Glomerular visceral epithelial cell (primary cell): ENCODE measurements at regions not wholly inside any gene's neighbourhood (a gene's known extent, or its start where the extent isn't known, plus 50 kb on each side); places are given as distances from the start of the nearest gene placed in this dataset.
"Not testable (repeated sequence)": the region's sequence is repeated elsewhere in the genome, so short reads cannot be mapped to it uniquely, and the experiment has no call there.

Source experiments
- DNase-seq: peaks from one replicate; pipeline ENCODE4 v3.0.0-alpha.2; 2016; ENCODE audit errors: extremely low spot score

DNA sequence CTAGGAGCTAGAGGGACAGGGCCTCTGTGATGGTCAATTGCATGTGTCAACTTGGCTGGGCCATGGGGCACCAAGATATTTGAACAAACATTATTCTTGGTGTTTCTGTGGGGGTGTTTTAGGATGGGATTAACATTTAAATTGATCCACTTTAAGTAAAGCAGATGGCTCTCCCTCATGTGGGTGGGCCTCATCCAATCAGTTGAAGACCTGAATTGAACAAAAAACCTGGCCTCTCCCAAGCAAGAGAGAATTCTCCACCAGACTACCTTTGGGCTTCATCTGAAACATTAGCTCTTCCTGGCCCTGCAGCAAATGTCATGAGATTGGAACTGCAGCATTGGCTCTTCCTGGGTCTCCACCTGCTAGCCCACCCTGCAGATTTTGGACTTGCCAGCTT, 207.1 kb upstream of the ATP6AP2 start:
- no peak for DNase-seq

DNA sequence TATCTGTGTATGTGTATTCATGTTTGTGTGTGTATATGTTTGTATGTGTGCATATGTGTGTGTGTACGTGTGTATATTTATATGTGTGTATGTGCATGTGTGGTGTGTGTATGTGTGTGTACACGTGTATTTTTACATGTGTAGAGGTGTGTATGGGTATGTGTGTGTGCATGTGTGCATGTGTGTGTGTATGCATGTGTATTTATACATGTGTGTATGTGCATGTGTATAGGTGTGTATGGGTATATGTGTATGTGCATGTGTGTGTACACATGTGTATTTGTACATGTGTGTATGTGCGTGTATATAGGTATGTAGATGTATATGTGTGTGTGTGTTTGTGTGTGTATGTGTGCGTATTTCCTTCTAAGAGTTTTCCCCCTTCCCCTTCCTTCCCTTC, 207.7 kb upstream of the ATP6AP2 start:
- DNase-seq: no peak

DNA sequence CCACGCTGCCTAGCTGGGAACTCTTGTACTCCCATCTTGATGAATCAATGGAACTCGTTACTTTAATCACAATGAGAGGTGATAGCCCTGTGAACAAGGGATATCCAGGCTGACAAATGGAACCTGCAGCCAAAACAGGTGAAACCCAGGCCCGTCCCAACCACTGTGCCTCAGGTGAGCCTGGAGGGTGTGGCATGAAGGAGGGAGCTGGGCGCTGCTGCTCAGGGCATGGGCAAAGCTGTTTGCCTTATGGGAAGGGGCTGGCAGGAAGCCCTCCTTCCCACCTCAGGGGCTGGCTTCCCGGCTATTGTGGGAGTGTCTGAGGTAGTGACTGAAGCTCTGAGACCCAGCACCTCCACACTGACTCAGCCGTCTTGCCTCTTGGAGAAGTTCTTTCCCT, 209.4 kb upstream of the ATP6AP2 start:
- DNase-seq: no peak

DNA sequence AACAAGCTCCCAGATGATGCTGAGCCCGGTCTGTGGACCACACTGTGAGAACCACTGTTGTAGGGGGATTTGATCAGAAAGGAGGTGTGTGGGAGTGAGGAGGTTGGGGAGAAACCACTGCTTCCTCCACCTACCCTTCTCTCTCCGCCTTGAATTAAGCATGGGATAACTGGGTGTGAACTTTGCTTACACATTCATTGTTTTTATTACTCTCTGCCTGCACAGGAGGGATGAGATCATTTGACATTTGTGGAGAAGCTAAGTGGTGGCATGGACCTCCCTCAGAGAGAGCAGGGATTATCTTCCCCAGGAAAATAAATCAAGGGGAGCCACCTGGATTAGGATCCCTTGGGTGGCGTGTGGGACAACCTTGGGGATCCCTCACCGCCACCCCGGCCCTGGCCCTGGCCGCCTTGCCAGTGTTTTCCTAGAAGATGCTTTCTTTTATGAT, 212.1 kb upstream of the ATP6AP2 start:
- DNase-seq: peak; percentile 23

DNA sequence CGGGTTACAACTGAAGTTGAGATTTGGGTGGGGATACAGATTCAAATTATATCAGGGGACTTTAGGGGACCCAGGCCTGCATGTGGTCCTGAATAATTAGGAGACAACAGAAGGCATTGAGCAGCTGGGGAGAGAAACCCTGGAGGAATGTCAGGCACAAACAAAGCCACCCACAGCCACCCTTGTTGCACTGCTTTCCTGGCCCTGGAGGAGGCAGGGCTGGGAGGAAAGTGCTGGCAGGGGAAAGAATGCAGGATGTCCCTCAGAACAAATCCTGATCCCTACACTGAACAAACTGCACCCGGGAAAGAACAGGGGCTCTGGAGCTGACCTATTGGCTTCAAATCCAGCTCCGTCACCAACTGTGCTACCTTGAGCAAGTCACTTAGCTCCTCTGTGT, 214.1 kb upstream of the ATP6AP2 start:
- DNase-seq: no peak

DNA sequence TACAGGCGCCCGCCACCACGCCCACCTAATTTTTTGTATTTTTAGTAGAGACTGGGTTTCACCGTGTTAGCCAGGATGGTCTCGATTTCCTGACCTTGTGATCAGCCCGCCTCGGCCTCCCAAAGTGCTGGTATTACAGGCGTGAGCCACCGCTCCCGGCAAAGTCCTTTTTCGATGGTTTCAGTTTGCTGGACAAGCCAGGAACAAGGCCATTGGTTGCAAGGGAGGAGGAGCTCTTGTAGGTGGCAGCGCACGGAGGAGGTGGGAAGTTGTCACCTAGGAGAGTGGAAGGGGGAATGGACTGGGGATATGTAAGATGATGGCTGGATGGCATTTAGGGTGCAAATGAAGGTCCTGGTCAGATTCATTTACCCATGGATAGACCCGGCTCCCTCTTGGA, 218.5 kb upstream of the ATP6AP2 start:
- not testable (repeated sequence) for DNase-seq

DNA sequence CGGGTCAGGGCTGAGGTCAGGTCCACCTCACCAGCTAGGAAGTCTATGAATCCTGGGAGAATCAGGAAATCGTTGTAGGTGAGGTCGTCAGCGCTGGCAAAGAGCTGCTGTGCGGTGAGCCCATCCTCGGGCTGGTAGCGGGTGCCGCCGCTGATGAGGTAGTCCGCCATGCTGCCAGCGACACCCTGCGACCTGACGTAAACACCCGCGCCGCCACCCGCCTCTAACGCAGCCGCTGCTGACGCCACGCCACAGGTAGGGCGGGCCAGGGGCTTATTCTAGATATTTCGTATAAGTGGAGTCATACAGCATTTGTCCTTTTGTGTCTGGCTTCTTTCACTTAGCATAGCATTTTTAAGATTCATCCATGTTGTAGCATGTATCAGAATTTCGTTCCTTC, 220.2 kb upstream of the ATP6AP2 start:
- no peak for DNase-seq

DNA sequence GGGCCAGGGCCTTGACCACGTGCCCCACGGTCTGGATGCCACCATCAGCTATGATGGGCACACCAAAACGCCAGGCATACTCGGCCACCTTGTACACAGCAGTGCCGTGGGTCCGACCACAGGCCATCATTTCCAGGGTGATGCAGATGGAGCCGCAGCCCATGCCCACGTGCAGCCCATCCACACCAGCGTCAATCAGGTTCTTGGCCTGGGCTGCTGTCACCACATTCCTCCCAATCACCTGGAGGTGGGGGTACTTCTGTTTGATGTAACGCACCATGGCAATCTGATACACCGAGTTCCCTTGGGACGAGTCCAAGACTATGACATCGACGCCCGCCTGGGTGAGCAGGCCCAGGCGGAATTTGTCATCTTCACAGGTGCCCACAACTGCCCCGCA, 221.2 kb upstream of the ATP6AP2 start:
- DNase-seq: no peak

DNA sequence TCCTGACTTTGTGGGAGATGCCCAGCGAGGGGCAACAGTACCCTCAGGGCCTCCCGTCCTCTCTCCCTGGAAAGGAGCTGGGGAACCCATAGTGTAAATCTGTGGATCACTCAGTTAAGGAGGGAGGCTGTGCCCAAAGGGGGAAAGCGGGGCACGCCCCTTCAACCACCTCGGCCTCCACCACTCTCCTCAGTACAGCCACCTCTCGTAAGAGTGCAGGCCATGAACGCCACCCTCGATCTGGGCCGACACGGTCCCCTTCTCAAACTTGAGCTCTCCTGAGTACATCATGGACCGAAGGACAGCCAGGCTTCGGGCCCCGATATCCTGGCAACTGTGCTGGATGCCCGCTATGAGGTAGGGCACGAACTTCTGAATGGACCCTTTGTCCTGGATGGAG, 221.8 kb upstream of the ATP6AP2 start:
- DNase-seq: no peak

DNA sequence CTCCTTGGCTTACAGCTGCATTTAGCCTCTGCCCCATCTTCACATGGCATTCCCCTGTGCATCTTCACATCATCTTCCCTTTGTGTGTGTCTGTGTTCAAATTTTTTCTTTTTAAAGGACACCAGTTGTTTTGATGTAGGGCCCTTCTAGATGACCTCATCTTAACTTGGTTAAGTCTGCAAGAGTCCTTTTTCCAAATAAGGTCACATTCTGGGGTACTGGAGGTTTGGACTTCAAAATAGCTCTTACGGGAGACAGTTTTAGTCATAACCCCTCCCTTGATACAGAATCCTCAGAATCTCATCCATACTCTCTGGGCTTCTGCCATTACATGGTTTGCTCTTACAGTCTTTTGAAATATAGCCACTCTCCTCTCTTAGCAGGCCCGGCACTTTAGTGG, 231.5 kb upstream of the ATP6AP2 start:
- no peak for DNase-seq

DNA sequence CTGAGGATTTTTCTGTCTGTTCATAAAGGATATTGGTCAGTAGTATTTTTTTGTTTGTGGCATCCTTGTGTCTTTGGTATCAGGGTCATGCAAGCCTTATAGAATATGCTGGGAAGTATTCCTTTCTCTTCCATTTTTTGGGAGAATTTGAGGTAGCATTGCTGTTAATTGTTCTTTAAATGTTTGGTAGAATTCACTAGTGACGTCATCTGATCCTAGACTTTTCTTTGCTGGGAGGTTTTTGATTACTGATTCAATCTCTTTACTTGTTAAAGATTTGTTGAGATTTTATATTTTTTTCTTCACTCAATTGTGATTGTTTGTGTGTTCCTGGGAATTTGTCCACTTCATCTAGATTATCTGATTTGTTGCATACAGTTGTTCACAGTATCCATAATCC, 234.4 kb upstream of the ATP6AP2 start:
- no peak for DNase-seq

DNA sequence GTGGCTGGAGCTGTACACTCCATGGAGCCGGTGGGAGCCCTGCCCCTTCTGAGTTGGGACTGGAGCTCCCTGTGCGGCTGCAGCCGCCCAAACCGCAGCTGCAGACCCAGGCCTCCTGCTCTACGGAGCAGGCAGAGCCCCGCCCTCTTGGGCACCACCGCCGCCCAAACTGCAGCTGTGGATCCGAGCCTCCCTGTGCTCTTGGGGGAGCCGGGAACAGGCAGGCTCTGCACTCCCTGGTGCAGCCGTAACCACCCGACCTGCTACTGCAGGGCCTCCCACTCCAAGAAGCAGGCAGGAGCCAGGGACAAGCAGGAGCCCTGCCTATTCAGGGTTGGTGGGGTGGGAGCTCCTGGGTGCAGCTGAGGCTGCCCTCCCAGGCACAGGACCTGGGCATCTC, 237.5 kb upstream of the ATP6AP2 start:
- no peak for DNase-seq

DNA sequence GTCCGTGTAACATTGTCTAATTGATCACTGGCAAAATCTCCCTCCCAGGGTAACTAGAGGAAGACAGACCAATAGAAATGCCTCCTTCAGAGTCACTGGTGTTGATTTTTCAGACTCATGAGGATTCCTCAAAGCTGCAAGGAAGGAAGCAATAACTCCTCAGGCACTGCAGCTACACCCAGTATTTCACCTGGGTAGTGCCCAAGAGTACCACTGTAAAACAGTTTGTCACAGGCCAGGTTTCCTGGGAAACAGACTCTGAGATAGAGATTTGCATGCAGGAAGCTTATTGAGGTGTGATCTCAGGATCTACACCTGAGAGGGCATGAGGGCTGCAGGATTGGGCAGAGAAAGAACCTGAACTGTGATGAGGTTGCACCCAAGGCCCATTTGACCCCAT, 240.7 kb upstream of the ATP6AP2 start:
- no peak for DNase-seq

DNA sequence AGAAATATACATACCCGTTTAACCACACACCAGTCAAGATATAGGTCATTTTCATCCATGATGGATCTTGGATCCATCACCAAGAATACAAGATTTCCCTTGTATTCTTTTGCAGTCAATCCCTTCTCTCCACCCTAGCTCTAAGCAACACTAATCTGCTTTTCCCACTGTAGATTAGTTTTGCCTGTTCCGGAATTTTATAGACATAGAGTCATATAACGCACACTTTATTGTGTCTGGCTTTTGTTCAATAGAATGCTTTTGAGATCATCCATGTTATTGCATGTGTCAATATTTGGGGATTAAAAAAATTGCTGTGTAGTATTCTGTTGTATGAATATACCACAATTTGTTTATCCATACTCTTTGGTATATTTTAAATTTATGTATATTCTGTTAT, 235.6 kb upstream of the BCOR start:
- DNase-seq: no peak

DNA sequence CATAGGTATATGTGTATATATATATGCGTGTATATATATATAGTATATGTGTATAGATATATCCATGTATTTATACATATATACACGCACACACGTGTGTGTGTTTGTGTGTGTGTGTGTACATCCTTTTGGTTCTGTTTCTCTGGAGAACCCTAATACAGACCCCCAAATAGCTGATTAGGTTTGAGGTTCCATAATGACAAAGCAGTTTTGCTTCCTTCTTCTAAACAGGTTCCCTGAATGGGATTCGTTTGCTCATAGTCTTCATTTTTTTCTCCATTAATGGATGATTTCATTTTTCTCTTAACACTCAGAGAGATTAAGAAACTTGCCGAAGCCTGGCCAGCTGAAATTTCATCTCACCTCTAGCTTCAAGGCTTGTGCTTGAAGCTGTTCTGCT, 234.0 kb upstream of the BCOR start:
- no peak for DNase-seq

DNA sequence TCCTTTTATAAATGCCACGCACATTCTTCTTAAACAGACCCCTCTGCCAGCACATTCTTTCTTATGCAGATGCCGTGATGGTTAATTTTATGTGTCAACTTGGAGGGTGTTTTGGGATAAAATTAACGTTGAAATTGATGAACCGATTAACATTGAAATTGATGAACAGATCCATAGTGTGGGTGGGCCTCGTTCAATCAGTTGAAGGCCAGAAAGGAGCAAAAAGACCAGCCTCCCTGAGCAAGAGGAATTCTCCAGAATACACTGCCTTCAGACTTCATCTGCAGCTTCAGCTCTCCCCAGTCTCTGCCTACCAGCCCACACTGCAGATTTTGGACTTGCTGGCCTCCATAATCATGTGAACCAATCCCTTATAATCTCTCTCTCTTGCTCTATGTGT, 233.6 kb upstream of the BCOR start:
- no peak for DNase-seq

DNA sequence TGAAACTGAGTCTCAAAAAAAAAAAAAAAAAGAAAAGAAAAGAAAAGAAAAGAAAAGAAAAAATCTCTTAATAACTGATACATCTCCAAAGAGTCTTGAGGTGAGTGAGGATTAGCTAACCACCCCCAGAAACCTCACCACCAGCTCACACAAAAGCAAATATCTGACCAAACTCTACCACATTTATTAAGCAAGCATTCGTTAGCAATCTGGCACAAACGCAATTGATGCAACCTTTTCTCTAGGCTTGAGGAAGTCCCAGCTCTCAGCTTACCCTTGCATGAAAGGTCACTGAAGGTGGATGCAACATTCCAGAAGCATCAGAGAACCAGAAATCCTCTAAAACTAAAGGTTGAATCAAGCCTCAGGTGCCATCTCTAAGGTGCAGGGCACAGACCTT, 231.9 kb upstream of the BCOR start:
- DNase-seq: no peak

DNA sequence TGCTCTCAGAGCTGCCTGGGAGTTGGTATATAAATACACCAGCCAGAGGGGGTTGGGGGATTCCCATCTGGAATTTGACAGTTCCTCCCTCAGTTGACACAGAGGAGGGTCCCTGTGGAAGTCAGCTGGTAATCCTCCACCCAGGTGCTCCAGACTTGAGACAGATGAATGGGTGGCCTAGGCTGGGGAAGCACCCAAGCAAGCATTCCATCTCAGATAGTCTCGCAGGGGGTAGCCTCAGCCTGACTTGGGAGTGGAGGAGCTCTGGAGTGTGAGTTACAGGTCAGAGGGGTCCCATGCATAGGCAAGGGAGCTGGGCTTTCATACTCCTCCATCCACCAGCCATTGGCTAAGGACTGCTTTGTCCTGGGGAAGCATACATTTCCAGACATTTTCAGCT, 229.3 kb upstream of the BCOR start:
- no peak for DNase-seq

DNA sequence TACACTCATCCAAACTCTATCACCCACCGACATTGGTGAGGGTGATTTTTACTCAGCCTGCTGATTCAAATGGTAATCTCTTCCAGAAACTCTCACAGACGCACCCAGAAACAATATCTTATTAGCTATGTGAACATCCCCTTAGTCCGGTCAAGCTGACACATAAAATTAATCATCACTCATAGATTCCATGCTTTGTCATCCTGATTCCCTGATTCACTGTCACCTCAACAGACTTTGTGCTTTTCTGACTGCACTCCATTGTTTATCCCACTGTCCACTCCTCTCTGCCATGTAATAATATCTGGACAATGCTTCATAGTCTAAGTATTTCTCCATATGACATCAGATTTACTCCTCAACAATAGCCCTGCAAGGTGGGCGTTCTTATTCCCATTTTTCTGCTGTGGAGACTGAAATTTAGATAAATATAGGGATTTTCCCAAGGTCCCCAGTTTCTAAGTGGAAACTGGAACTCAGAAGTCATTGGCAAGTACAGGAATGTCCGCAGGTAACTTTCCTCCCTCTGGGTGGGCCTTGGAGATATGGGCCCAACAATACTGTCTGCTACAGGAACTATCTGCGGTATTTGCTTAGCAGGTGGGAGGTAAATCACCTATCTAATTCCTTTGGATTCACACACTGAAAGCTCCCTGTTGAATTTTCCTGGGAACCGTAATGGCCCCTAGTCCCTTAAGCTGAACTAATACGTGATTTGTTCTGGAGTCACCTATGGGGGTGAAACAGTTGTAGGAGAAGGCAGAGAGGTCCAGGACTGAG, 228.6 kb upstream of the BCOR start:
- DNase-seq: peak; percentile 1

DNA sequence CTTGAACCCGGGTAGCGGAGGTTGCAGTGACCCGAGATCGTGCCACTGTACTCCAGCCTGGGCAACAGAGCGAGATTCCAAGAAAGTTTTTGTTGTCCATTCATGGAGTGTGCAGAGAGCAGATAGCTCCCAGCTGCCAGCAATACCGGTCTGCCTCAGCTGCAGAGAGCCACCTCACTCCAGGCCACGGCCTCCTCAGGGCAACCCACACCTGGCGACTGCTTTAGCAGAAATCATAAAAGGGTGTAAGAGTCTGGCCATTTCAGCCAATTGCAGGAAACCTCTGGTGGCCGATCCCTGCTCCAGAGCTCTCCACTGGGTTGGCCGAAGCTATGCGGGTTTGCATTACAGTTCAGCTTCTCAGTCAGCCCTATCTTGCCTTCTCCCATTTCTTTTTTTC, 227.4 kb upstream of the BCOR start:
- DNase-seq: no peak

DNA sequence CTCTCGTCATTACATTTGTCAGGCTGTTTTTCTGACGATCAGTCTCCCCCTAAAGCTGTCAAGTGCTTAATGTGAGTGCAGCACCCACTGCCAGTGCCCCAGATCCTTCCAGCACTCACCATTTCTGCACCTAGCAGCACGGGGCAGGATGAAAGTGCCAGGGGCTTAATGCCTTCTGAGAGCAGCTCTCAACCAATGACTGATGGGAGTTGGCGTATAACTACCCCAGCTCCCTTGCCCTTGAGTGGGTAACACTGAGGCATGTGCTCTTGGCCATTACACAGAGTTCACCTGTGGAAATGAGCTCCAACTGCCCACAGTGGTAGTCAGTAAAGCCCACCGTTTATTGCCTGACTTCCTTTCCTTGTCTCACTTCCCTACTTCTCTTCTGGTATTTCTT, 226.2 kb upstream of the BCOR start:
- DNase-seq: no peak

DNA sequence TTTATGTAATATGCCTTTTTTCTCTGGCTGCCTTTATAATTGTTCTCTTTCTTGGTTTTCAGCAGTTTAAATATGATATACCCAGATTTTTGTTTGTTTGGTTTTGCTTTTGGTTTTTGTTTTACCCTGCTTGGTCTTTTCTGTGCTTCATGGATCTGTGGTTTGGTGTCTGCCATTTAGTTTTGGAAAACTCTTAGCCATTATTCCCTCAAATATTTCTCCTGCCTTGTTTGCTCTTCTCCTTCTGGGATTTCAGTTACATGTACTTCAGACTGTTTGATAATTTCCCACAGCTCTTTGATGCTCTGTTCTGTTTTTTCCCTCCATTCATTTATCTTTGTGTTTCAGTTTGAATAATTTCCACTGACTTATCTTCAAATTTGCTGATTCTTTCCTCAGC, 223.1 kb upstream of the BCOR start:
- DNase-seq: no peak

DNA sequence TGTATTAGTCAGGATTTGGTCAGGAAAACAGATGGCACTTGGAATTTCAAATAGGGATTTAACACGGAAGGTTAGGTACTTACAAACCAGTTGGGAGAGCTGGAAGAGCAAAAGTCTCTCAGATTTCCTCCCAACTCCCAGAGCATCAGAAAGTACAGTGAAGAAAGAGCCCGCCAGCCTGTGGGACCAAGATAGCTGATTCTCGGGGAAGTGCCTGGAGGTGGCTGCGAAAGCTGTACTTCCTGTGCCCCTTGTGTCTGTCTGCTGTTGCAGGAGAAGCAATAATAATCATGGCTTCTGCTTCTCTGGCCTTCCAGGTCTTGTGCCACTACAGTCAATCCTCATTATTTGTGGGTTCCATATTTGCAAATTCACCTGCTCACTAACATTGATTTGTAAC, 221.0 kb upstream of the BCOR start:
- DNase-seq: no peak

DNA sequence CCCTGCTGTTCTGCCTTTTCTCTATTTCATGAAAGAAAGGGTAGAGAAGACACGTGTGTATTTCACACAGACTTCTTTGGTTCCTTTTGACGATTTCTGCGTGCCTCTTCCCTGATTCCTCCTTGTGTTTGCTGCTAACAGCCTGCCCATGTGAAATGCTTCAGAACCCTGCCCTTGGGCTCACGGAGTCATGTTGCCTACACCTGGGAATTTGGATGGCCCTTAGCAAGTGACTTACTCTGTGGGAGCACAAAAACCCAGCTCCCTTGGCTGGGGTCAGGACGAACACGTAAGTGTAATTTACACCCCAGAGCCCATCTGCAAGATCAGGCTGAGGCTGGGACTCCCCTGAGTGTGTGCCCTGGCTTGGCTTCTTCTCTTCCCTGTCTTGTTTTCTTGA, 220.3 kb upstream of the BCOR start:
- DNase-seq: no peak
